Liver (tissue), 8 donors: ENCODE measurements at regions not wholly inside any gene's neighbourhood (a gene's known extent, or its start where the extent isn't known, plus 50 kb on each side); places are given as distances from the start of the nearest gene placed in this dataset.

Experiments used
- DNase-seq: peaks from one replicate; pipeline ENCODE4 v3.0.0-alpha.2; 2017; ENCODE audit warnings: low spot score
- H3K27ac ChIP-seq, 2 donors: one replicate each; pipeline ENCODE4 v1.7.0; 2013; ENCODE audit warnings: inconsistent platforms in 2 of 2, low read length in 2 of 2, control low read depth in 1 of 2, low read depth in 1 of 2, mild to moderate bottlenecking in 1 of 2
- H3K27me3 ChIP-seq, 4 donors: one replicate each; pipeline versions ENCODE4 v1.6.1 to v1.7.0; 2013; ENCODE audit warnings: low read length in 3 of 4, inconsistent platforms in 1 of 4, mild to moderate bottlenecking in 1 of 4, moderate library complexity in 1 of 4; ENCODE audit not compliant: control insufficient read depth in 4 of 4, insufficient read depth in 4 of 4
- H3K36me3 ChIP-seq, 4 donors: one replicate each; pipeline versions ENCODE4 v1.6.1 to v1.7.0; 2013; ENCODE audit warnings: low read length in 3 of 4, mild to moderate bottlenecking in 3 of 4, low read depth in 1 of 4, moderate library complexity in 1 of 4; ENCODE audit not compliant: control insufficient read depth in 4 of 4, insufficient read depth in 3 of 4
- H3K4me1 ChIP-seq, 4 donors: one replicate each; pipeline versions ENCODE4 v1.6.1 to v1.7.0; 2013; ENCODE audit warnings: low read length in 3 of 4, mild to moderate bottlenecking in 3 of 4, moderate library complexity in 1 of 4; ENCODE audit not compliant: control insufficient read depth in 4 of 4, insufficient read depth in 4 of 4
- H3K4me3 ChIP-seq, 3 donors: one replicate each; pipeline versions ENCODE4 v1.6.1 to v1.7.0; 2013; ENCODE audit warnings: low read length in 3 of 3, control low read depth in 1 of 3, low read depth in 1 of 3, mild to moderate bottlenecking in 1 of 3
- H3K9ac ChIP-seq, 2 donors: one replicate each; pipeline ENCODE4 v1.7.0; 2013; ENCODE audit warnings: low read length in 2 of 2, mild to moderate bottlenecking in 2 of 2, moderate library complexity in 2 of 2, control low read depth in 1 of 2, low read depth in 1 of 2
- H3K9me3 ChIP-seq, 4 donors: one replicate each; pipeline versions ENCODE4 v1.6.1 to v1.7.0; 2013; ENCODE audit warnings: low read length in 3 of 4; ENCODE audit not compliant: control insufficient read depth in 4 of 4
- EGR1 ChIP-seq, 2 donors: IDR thresholded peaks; 2 replicates each; pipeline ENCODE4 v1.6.1; 2016 to 2018; ENCODE audit warnings: antibody characterized with exemption in 2 of 2, low read depth in 2 of 2
- FOXA1 ChIP-seq: IDR thresholded peaks from 2 replicates; pipeline ENCODE4 v1.6.1; 2016; ENCODE audit warnings: antibody characterized with exemption
- FOXA2 ChIP-seq: IDR thresholded peaks from 2 replicates; pipeline ENCODE4 v1.6.1; 2016; ENCODE audit warnings: antibody characterized with exemption
- GABPA ChIP-seq, 2 donors: IDR thresholded peaks in 1 of 2; conservative IDR thresholded peaks in 1 of 2; 2 replicates each; pipeline ENCODE4 v1.6.1; 2016; ENCODE audit warnings: antibody characterized with exemption in 2 of 2, mild to moderate bottlenecking in 1 of 2, moderate library complexity in 1 of 2
- HNF4A ChIP-seq, 2 donors: conservative IDR thresholded peaks; 2 replicates each; pipeline ENCODE4 v1.6.1; 2016; ENCODE audit warnings: antibody characterized with exemption in 2 of 2, mild to moderate bottlenecking in 2 of 2
- HNF4G ChIP-seq: IDR thresholded peaks from 2 replicates; pipeline ENCODE4 v1.6.1; 2016; ENCODE audit warnings: antibody characterized with exemption
- JUND ChIP-seq, 2 donors: IDR thresholded peaks; 2 replicates each; pipeline ENCODE4 v1.6.1; 2016; ENCODE audit warnings: antibody characterized with exemption in 2 of 2
- RAD21 ChIP-seq, 2 donors: IDR thresholded peaks; 2 replicates each; pipeline ENCODE4 v1.6.1; 2016; ENCODE audit warnings: antibody characterized with exemption in 2 of 2, mild to moderate bottlenecking in 2 of 2
- RXRA ChIP-seq, 2 donors: IDR thresholded peaks; 2 replicates each; pipeline ENCODE4 v1.6.1; 2017 to 2018; ENCODE audit warnings: antibody characterized with exemption in 2 of 2, mild to moderate bottlenecking in 1 of 2
- TAF1 ChIP-seq: conservative IDR thresholded peaks from 2 replicates; pipeline ENCODE4 v1.6.1; 2016; ENCODE audit warnings: antibody characterized with exemption, mild to moderate bottlenecking
- WGBS: extraction: QIAGEN DNeasy Blood & Tissue Kit; methylation state at CpG from one replicate; pipeline ENCODE4 v1.1.7; 2013; 5-methylcytosine and 5-hydroxymethylcytosine counted together
- TF ChIP-seq, protein P1 (sequence below): IDR thresholded peaks from 2 replicates; pipeline ENCODE4 v1.6.1; 2016; ENCODE audit warnings: antibody characterized with exemption, mild to moderate bottlenecking
- TF ChIP-seq, protein P2 (sequence below): IDR thresholded peaks from 2 replicates; pipeline ENCODE4 v1.6.1; 2016; ENCODE audit warnings: antibody characterized with exemption
- TF ChIP-seq, protein P3 (sequence below): fragments of 150-350 bp; IDR thresholded peaks from 2 replicates; pipeline ENCODE4 v1.5.1; 2017; ENCODE audit warnings: improper control_type of control experiment, low read depth, low read length; ENCODE audit not compliant: missing input control
- TF ChIP-seq, protein P4 (sequence below): IDR thresholded peaks from 2 replicates; pipeline ENCODE4 v1.6.1; 2016; ENCODE audit warnings: antibody characterized with exemption
- donor health status: healthy.
- donor health status: healthy.
- donor health status: healthy.
- donor health status: healthy.
- donor health status: healthy.

DNA sequence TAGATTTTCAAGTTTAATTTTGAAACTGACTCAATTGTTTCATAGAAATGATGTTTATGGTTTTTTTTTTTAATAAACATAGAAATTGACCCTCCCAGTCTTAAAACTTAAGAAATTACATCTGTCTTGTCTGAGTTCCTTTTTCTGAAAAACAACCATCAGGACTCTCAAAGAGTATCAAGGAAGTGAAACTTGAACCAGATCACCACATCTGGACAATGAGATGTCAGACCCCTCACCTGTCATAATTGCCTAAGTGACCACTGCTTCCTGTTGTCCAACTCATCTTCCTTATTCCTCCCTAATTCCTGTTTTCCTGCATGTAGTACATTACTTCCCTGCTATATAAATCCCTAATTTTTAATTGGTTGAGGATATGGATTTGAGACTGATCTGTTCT lies 441.5 kb upstream of the ARHGEF26 start:
- Histone ChIP-seq H3K36me3 (no peaks in the 10 kb centered on the region), H3K9me3 (no peaks in the 10 kb centered on the region), H3K4me1 (no peaks in the 10 kb centered on the region), H3K9ac (no peak overlapping the region), H3K4me3 (no peak overlapping the region), H3K27ac (no peak overlapping the region), H3K27me3 (peaks cover 0 to 6% (median 0%) of the 10 kb centered on the region in 4 donors)
- DNase-seq = no peak
- TF ChIP-seq FOXA1 (no peak), TAF1 (no peak), HNF4A (conservative IDR thresholded peaks at IDR 0.05) (no peak)
- TF ChIP-seq, protein P1, sequence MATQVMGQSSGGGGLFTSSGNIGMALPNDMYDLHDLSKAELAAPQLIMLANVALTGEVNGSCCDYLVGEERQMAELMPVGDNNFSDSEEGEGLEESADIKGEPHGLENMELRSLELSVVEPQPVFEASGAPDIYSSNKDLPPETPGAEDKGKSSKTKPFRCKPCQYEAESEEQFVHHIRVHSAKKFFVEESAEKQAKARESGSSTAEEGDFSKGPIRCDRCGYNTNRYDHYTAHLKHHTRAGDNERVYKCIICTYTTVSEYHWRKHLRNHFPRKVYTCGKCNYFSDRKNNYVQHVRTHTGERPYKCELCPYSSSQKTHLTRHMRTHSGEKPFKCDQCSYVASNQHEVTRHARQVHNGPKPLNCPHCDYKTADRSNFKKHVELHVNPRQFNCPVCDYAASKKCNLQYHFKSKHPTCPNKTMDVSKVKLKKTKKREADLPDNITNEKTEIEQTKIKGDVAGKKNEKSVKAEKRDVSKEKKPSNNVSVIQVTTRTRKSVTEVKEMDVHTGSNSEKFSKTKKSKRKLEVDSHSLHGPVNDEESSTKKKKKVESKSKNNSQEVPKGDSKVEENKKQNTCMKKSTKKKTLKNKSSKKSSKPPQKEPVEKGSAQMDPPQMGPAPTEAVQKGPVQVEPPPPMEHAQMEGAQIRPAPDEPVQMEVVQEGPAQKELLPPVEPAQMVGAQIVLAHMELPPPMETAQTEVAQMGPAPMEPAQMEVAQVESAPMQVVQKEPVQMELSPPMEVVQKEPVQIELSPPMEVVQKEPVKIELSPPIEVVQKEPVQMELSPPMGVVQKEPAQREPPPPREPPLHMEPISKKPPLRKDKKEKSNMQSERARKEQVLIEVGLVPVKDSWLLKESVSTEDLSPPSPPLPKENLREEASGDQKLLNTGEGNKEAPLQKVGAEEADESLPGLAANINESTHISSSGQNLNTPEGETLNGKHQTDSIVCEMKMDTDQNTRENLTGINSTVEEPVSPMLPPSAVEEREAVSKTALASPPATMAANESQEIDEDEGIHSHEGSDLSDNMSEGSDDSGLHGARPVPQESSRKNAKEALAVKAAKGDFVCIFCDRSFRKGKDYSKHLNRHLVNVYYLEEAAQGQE = no peak
- TF ChIP-seq, protein P2, sequence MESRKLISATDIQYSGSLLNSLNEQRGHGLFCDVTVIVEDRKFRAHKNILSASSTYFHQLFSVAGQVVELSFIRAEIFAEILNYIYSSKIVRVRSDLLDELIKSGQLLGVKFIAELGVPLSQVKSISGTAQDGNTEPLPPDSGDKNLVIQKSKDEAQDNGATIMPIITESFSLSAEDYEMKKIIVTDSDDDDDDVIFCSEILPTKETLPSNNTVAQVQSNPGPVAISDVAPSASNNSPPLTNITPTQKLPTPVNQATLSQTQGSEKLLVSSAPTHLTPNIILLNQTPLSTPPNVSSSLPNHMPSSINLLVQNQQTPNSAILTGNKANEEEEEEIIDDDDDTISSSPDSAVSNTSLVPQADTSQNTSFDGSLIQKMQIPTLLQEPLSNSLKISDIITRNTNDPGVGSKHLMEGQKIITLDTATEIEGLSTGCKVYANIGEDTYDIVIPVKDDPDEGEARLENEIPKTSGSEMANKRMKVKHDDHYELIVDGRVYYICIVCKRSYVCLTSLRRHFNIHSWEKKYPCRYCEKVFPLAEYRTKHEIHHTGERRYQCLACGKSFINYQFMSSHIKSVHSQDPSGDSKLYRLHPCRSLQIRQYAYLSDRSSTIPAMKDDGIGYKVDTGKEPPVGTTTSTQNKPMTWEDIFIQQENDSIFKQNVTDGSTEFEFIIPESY = no peak

DNA sequence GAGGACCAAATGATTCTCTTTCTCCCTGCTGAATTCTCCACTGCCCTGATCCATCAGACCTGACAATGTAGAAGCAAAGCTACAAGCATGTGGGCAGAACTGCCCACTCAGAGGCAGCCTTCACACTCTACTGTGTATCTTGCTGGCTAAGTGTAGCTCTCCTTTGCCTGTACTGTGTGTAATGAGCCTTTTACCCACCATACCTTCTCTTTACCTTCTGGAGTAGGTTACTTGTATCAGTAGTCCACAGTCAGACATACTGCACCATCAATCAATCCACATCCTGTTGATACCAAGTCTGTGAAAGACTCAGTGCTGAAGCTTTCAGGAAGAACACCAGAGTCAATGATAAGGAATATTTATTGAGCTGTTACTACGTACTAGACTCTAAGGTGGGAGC lies 440.7 kb upstream of the ARHGEF26 start:
- Histone ChIP-seq H3K36me3 (no peaks in the 10 kb centered on the region), H3K4me3 (no peak overlapping the region), H3K9me3 (no peaks in the 10 kb centered on the region), H3K9ac (no peak overlapping the region), H3K27me3 (peaks cover 0 to 6% (median 0%) of the 10 kb centered on the region in 4 donors), H3K27ac (no peak overlapping the region), H3K4me1 (no peaks in the 10 kb centered on the region)
- TF ChIP-seq HNF4G (no peak), HNF4A (conservative IDR thresholded peaks at IDR 0.05) (no peak), JUND (IDR thresholded peaks at IDR 0.05) (no peak), FOXA2 (no peak), GABPA (IDR thresholded peaks at IDR 0.05 in 1 of 2, conservative IDR thresholded peaks at IDR 0.05 in 1 of 2) (no peak), EGR1 (IDR thresholded peaks at IDR 0.05; ENCODE audit: low read depth in 2 of 2) (no peak), RAD21 (IDR thresholded peaks at IDR 0.05) (no peak), FOXA1 (no peak), RXRA (IDR thresholded peaks at IDR 0.05) (no peak)
- TF ChIP-seq, protein P3, sequence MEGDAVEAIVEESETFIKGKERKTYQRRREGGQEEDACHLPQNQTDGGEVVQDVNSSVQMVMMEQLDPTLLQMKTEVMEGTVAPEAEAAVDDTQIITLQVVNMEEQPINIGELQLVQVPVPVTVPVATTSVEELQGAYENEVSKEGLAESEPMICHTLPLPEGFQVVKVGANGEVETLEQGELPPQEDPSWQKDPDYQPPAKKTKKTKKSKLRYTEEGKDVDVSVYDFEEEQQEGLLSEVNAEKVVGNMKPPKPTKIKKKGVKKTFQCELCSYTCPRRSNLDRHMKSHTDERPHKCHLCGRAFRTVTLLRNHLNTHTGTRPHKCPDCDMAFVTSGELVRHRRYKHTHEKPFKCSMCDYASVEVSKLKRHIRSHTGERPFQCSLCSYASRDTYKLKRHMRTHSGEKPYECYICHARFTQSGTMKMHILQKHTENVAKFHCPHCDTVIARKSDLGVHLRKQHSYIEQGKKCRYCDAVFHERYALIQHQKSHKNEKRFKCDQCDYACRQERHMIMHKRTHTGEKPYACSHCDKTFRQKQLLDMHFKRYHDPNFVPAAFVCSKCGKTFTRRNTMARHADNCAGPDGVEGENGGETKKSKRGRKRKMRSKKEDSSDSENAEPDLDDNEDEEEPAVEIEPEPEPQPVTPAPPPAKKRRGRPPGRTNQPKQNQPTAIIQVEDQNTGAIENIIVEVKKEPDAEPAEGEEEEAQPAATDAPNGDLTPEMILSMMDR = no peak
- TF ChIP-seq, protein P1 = no peak
- TF ChIP-seq, protein P4, sequence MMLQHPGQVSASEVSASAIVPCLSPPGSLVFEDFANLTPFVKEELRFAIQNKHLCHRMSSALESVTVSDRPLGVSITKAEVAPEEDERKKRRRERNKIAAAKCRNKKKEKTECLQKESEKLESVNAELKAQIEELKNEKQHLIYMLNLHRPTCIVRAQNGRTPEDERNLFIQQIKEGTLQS = no peak
- no peak for DNase-seq
- WGBS = 54% methylated on average over 1 of the region's 1 CpG
